ENCODE measurements at regions not wholly inside any gene's neighbourhood (a gene's known extent, or its start where the extent isn't known, plus 50 kb on each side); places are given as distances from the start of the nearest gene placed in this dataset.

- no peak overlapping the region for H3K4me3 Mint-ChIP-seq
- H3K9me3 Mint-ChIP-seq: no peaks in the 10 kb centered on the region
- DNase-seq: no peak
- no peaks in the 10 kb centered on the region for H3K4me1 Mint-ChIP-seq
- H3K27ac Mint-ChIP-seq: no peak overlapping the region
- H3K27me3 Mint-ChIP-seq: no peaks in the 10 kb centered on the region
- CTCF ChIA-PET: no interaction called here
- POLR2A ChIA-PET: no interaction called here
- no peaks in the 10 kb centered on the region for H3K36me3 Mint-ChIP-seq (ENCODE audit: low read depth)
Measured at GRCh38 chr11:22477312-22477711, 139.1 kb downstream of the SLC17A6 start.

GRCh38 chr11:22476589-22476988, 138.4 kb downstream of the SLC17A6 start:
- Mint-ChIP-seq H3K4me3 (no peak overlapping the region), H3K4me1 (no peaks in the 10 kb centered on the region), H3K36me3 (ENCODE audit: low read depth) (no peaks in the 10 kb centered on the region), H3K27ac (no peak overlapping the region), H3K9me3 (no peaks in the 10 kb centered on the region), H3K27me3 (no peaks in the 10 kb centered on the region)
- ChIA-PET CTCF (no interaction called here), POLR2A (no interaction called here)
- DNase-seq: no peak

GRCh38 chr11:22474616-22475015, 136.4 kb downstream of the SLC17A6 start:
- H3K27me3 Mint-ChIP-seq: no peaks in the 10 kb centered on the region
- no peaks in the 10 kb centered on the region for H3K9me3 Mint-ChIP-seq
- POLR2A ChIA-PET: no interaction called here
- no peak overlapping the region for H3K4me3 Mint-ChIP-seq
- no peaks in the 10 kb centered on the region for H3K4me1 Mint-ChIP-seq
- H3K36me3 Mint-ChIP-seq (ENCODE audit: low read depth): no peaks in the 10 kb centered on the region
- DNase-seq: no peak
- no peak overlapping the region for H3K27ac Mint-ChIP-seq
- CTCF ChIA-PET: no interaction called here

- Mint-ChIP-seq H3K4me3 (no peak overlapping the region), H3K36me3 (ENCODE audit: low read depth) (no peaks in the 10 kb centered on the region), H3K27ac (no peak overlapping the region), H3K27me3 (peaks cover under 1% of the 10 kb centered on the region), H3K9me3 (no peaks in the 10 kb centered on the region), H3K4me1 (no peaks in the 10 kb centered on the region)
- no peak for DNase-seq
- ChIA-PET POLR2A (no interaction called here), CTCF (no interaction called here)
Measured at GRCh38 chr11:22473586-22473985, 135.4 kb downstream of the SLC17A6 start.

GRCh38 chr11:22472306-22472705, 134.1 kb downstream of the SLC17A6 start:
- ChIA-PET CTCF (no interaction called here), POLR2A (no interaction called here)
- no peaks in the 10 kb centered on the region for H3K36me3 Mint-ChIP-seq (ENCODE audit: low read depth)
- peaks cover 3% of the 10 kb centered on the region for H3K27me3 Mint-ChIP-seq
- H3K4me1 Mint-ChIP-seq: no peaks in the 10 kb centered on the region
- H3K27ac Mint-ChIP-seq: no peak overlapping the region
- no peak for DNase-seq
- H3K4me3 Mint-ChIP-seq: no peak overlapping the region
- no peaks in the 10 kb centered on the region for H3K9me3 Mint-ChIP-seq

- Mint-ChIP-seq H3K4me3 (no peak overlapping the region), H3K27me3 (peaks cover 3% of the 10 kb centered on the region), H3K4me1 (no peaks in the 10 kb centered on the region), H3K27ac (no peak overlapping the region), H3K9me3 (no peaks in the 10 kb centered on the region), H3K36me3 (ENCODE audit: low read depth) (no peaks in the 10 kb centered on the region)
- ChIA-PET POLR2A (no interaction called here), CTCF (no interaction called here)
- DNase-seq: no peak
Measured at GRCh38 chr11:22471385-22471784, 133.2 kb downstream of the SLC17A6 start.

- no peak for DNase-seq
- ChIA-PET CTCF (no interaction called here), POLR2A (no interaction called here)
- Mint-ChIP-seq H3K4me1 (no peaks in the 10 kb centered on the region), H3K9me3 (no peaks in the 10 kb centered on the region), H3K36me3 (ENCODE audit: low read depth) (no peaks in the 10 kb centered on the region), H3K27me3 (peaks cover 3% of the 10 kb centered on the region), H3K4me3 (no peak overlapping the region), H3K27ac (no peak overlapping the region)
Measured at GRCh38 chr11:22467741-22468140, 129.6 kb downstream of the SLC17A6 start.

GRCh38 chr11:22467248-22467647, 129.1 kb downstream of the SLC17A6 start:
- POLR2A ChIA-PET: no interaction called here
- H3K27ac Mint-ChIP-seq: no peak overlapping the region
- no peak overlapping the region for H3K4me3 Mint-ChIP-seq
- no peaks in the 10 kb centered on the region for H3K36me3 Mint-ChIP-seq (ENCODE audit: low read depth)
- peaks cover 3% of the 10 kb centered on the region for H3K27me3 Mint-ChIP-seq
- CTCF ChIA-PET: no interaction called here
- no peaks in the 10 kb centered on the region for H3K4me1 Mint-ChIP-seq
- DNase-seq: no peak
- H3K9me3 Mint-ChIP-seq: no peaks in the 10 kb centered on the region

- no peak for DNase-seq
- POLR2A ChIA-PET: no interaction called here
- CTCF ChIA-PET: no interaction called here
- Mint-ChIP-seq H3K27me3 (peaks cover 3% of the 10 kb centered on the region), H3K27ac (no peak overlapping the region), H3K4me1 (no peaks in the 10 kb centered on the region), H3K9me3 (no peaks in the 10 kb centered on the region), H3K4me3 (no peak overlapping the region), H3K36me3 (ENCODE audit: low read depth) (no peaks in the 10 kb centered on the region)
Measured at GRCh38 chr11:22466809-22467208, 128.6 kb downstream of the SLC17A6 start.

- CTCF ChIA-PET: interaction anchor here (0.6 kb wide), 1 partner anchor 42 kb away, joined by 3 read pairs; no protein-coding TSS in a partner anchor
- Mint-ChIP-seq H3K27ac (no peak overlapping the region), H3K4me3 (no peak overlapping the region), H3K36me3 (ENCODE audit: low read depth) (no peaks in the 10 kb centered on the region), H3K9me3 (no peaks in the 10 kb centered on the region), H3K4me1 (no peaks in the 10 kb centered on the region), H3K27me3 (peaks cover 3% of the 10 kb centered on the region)
- POLR2A ChIA-PET: no interaction called here
- DNase-seq: no peak
Measured at GRCh38 chr11:22466351-22466750, 128.2 kb downstream of the SLC17A6 start.

GRCh38 chr11:22465620-22466019, 127.4 kb downstream of the SLC17A6 start:
- ChIA-PET POLR2A (no interaction called here), CTCF (interaction anchor here (0.6 kb wide), 1 partner anchor 42 kb away, joined by 3 read pairs; no protein-coding TSS in a partner anchor)
- Mint-ChIP-seq H3K27me3 (peaks cover 3% of the 10 kb centered on the region), H3K27ac (no peak overlapping the region), H3K4me3 (no peak overlapping the region), H3K36me3 (ENCODE audit: low read depth) (no peaks in the 10 kb centered on the region), H3K4me1 (no peaks in the 10 kb centered on the region), H3K9me3 (no peaks in the 10 kb centered on the region)
- no peak for DNase-seq

- ChIA-PET POLR2A (no interaction called here), CTCF (no interaction called here)
- H3K4me3 Mint-ChIP-seq: no peak overlapping the region
- no peak overlapping the region for H3K27ac Mint-ChIP-seq
- no peaks in the 10 kb centered on the region for H3K4me1 Mint-ChIP-seq
- H3K36me3 Mint-ChIP-seq (ENCODE audit: low read depth): no peaks in the 10 kb centered on the region
- H3K9me3 Mint-ChIP-seq: no peaks in the 10 kb centered on the region
- no peaks in the 10 kb centered on the region for H3K27me3 Mint-ChIP-seq
- DNase-seq: no peak
Measured at GRCh38 chr11:22461626-22462025, 123.4 kb downstream of the SLC17A6 start.

GRCh38 chr11:22460181-22460580, 122.0 kb downstream of the SLC17A6 start:
- Mint-ChIP-seq H3K36me3 (ENCODE audit: low read depth) (no peaks in the 10 kb centered on the region), H3K27ac (no peak overlapping the region), H3K4me3 (no peak overlapping the region), H3K4me1 (no peaks in the 10 kb centered on the region), H3K27me3 (no peaks in the 10 kb centered on the region), H3K9me3 (no peaks in the 10 kb centered on the region)
- DNase-seq: no peak
- ChIA-PET POLR2A (no interaction called here), CTCF (no interaction called here)

- no peak for DNase-seq
Measured at GRCh38 chr11:22459048-22459447, 120.9 kb downstream of the SLC17A6 start.

GRCh38 chr11:22458161-22458560, 120.0 kb downstream of the SLC17A6 start:
- no peaks in the 10 kb centered on the region for H3K36me3 Mint-ChIP-seq (ENCODE audit: low read depth)
- no peaks in the 10 kb centered on the region for H3K4me1 Mint-ChIP-seq
- no peak overlapping the region for H3K4me3 Mint-ChIP-seq
- ChIA-PET CTCF (no interaction called here), POLR2A (no interaction called here)
- H3K9me3 Mint-ChIP-seq: no peaks in the 10 kb centered on the region
- no peak overlapping the region for H3K27ac Mint-ChIP-seq
- H3K27me3 Mint-ChIP-seq: no peaks in the 10 kb centered on the region
- DNase-seq: no peak

More at GRCh38 chr11:22459048-22459447, 120.9 kb downstream of the SLC17A6 start:
- H3K27ac Mint-ChIP-seq: no peak overlapping the region
- CTCF ChIA-PET: no interaction called here
- H3K4me1 Mint-ChIP-seq: no peaks in the 10 kb centered on the region
- no peaks in the 10 kb centered on the region for H3K36me3 Mint-ChIP-seq (ENCODE audit: low read depth)
- H3K4me3 Mint-ChIP-seq: no peak overlapping the region
- no peaks in the 10 kb centered on the region for H3K9me3 Mint-ChIP-seq
- POLR2A ChIA-PET: no interaction called here
- no peaks in the 10 kb centered on the region for H3K27me3 Mint-ChIP-seq

All from activated CD4-positive, alpha-beta T cell treated with anti-CD3 and anti-CD28 coated beads, Interleukin-2, amount 10 ng/mL, durations not matched to agents 7 days and 5 days (primary cell).